Right lobe of liver (tissue), 6 donors: ENCODE measurements at regions not wholly inside any gene's neighbourhood (a gene's known extent, or its start where the extent isn't known, plus 50 kb on each side); places are given as distances from the start of the nearest gene placed in this dataset.

Source experiments
- ATAC-seq, 4 donors: fragments of 200-7000 bp; cut with Tn5 transposase; one replicate each; pipeline ENCODE4 v1.9.1; 2020; ENCODE audit warnings: mild to moderate bottlenecking in 4 of 4, moderate library complexity in 4 of 4
- DNase-seq, 3 donors: peaks; one replicate each; pipeline ENCODE4 v3.0.0-alpha.2; 2020
- H3K27ac ChIP-seq, 3 donors: fragments of 200-600 bp; one replicate each; pipeline ENCODE4 v1.8.0; 2022
- H3K27me3 ChIP-seq, 2 donors: fragments of 200-600 bp; one replicate each; pipeline ENCODE4 v1.8.0; 2022
- H3K36me3 ChIP-seq, 4 donors: fragments of 200-600 bp; sonication (generic) in 1 of 4; one replicate each; pipeline versions ENCODE4 v1.5.1 to v1.8.0; 2017 to 2022; ENCODE audit warnings: control low read depth in 1 of 4
- H3K4me1 ChIP-seq, 4 donors: fragments of 200-600 bp; sonication (generic) in 1 of 4; one replicate each; pipeline versions ENCODE4 v1.5.1 to v1.8.0; 2017 to 2022; ENCODE audit warnings: control low read depth in 1 of 4
- H3K4me3 ChIP-seq, 3 donors: fragments of 200-600 bp; one replicate each; pipeline ENCODE4 v1.8.0; 2022
- H3K9me3 ChIP-seq, 4 donors: fragments of 200-600 bp; sonication (generic) in 1 of 4; one replicate each; pipeline versions ENCODE4 v1.5.1 to v1.8.0; 2017 to 2022; ENCODE audit warnings: control low read depth in 1 of 4
- CTCF ChIP-seq, 4 donors: fragments of 200-600 bp in 3 of 4; fragments of 450-650 bp in 1 of 4; IDR thresholded peaks; one replicate each; pipeline versions ENCODE4 v1.5.1 to v1.8.0; 2016 to 2022; ENCODE audit warnings: antibody characterized with exemption in 4 of 4, mild to moderate bottlenecking in 2 of 4
- POLR2A ChIP-seq: fragments of 450-650 bp; IDR thresholded peaks from one replicate; pipeline ENCODE4 v1.6.1; 2017; ENCODE audit warnings: antibody characterized with exemption, mild to moderate bottlenecking
- whole genome bisulfite sequencing: methylation state at CpG from one replicate; pipeline ENCODE4 v1.1.6; 2018; ENCODE audit warnings: low coverage, low lambda C conversion rate; ENCODE audit not compliant: insufficient coverage; ENCODE audit errors: missing lambda C conversion rate; 5-methylcytosine and 5-hydroxymethylcytosine counted together
- intact Hi-C, 2 donors: fragments of 100-400 bp; cut with DNase I; formaldehyde crosslinking; loops; one replicate each; pipeline versions ENCODE4 v1.11.2 to v1.14.1; 2022
- donor health status: DM: no; HTN: yes; CAD: no.
- donor health status: DM: no; HTN: no; CAD: no.
- donor health status: DM: no; HTN: no; CAD: no.
- donor health status: DM: no; HTN: yes; CAD: no.
- donor health status: DM: no; HTN: yes; CAD: no.

- Histone ChIP-seq H3K27me3 (no peaks in the 10 kb centered on the region), H3K4me1 (no peaks in the 10 kb centered on the region), H3K36me3 (no peaks in the 10 kb centered on the region), H3K4me3 (no peak overlapping the region), H3K27ac (no peak overlapping the region), H3K9me3 (no peaks in the 10 kb centered on the region)
- intact Hi-C loops = no loop called here
- TF ChIP-seq CTCF (IDR thresholded peaks at IDR 0.05) (no peak), POLR2A (no peak)
- 30% methylated on average over 1 of the region's 1 CpG for WGBS
- ATAC-seq (no peak), DNase-seq (no peak)
These were observed 417.2 kb upstream of the NOVA1 start for GRCh38 chr14:27015065-27015464.

- Histone ChIP-seq H3K9me3 (no peaks in the 10 kb centered on the region), H3K27me3 (no peaks in the 10 kb centered on the region), H3K36me3 (no peaks in the 10 kb centered on the region), H3K4me1 (no peaks in the 10 kb centered on the region), H3K27ac (no peak overlapping the region), H3K4me3 (no peak overlapping the region)
- no peak for ATAC-seq
- DNase-seq = no peak
- intact Hi-C loops = no loop called here
- no peak for TF ChIP-seq POLR2A
- no peak for TF ChIP-seq CTCF (IDR thresholded peaks at IDR 0.05)
- 67% methylated on average over 1 of the region's 1 CpG for WGBS
These were observed 427.8 kb upstream of the NOVA1 start for GRCh38 chr14:27025648-27026047.

GRCh38 chr14:27026097-27026496 is 428.3 kb upstream of the NOVA1 start:
- H3K27ac ChIP-seq = no peak overlapping the region
- no peaks in the 10 kb centered on the region for H3K36me3 ChIP-seq
- no peak overlapping the region for H3K4me3 ChIP-seq
- H3K4me1 ChIP-seq = no peaks in the 10 kb centered on the region
- no peaks in the 10 kb centered on the region for H3K9me3 ChIP-seq
- H3K27me3 ChIP-seq = no peaks in the 10 kb centered on the region
- intact Hi-C loops = no loop called here
- 47% methylated on average over 3 of the region's 3 CpGs for WGBS
- TF ChIP-seq CTCF (IDR thresholded peaks at IDR 0.05) (no peak), POLR2A (no peak)
- no peak for ATAC-seq
- DNase-seq = no peak

GRCh38 chr14:27040552-27040951 is 442.7 kb upstream of the NOVA1 start:
- H3K36me3 ChIP-seq = no peaks in the 10 kb centered on the region
- H3K27me3 ChIP-seq = no peaks in the 10 kb centered on the region
- DNase-seq (no peak), ATAC-seq (no peak)
- TF ChIP-seq CTCF (IDR thresholded peaks at IDR 0.05) (no peak), POLR2A (no peak)
- H3K4me1 ChIP-seq = no peaks in the 10 kb centered on the region
- H3K9me3 ChIP-seq = no peaks in the 10 kb centered on the region
- 46% methylated on average over 2 of the region's 2 CpGs for WGBS
- intact Hi-C loops = no loop called here
- H3K4me3 ChIP-seq = no peak overlapping the region
- no peak overlapping the region for H3K27ac ChIP-seq

- DNase-seq (no peak), ATAC-seq (no peak)
- WGBS = 14% methylated on average over 3 of the region's 3 CpGs
- Histone ChIP-seq H3K27me3 (no peaks in the 10 kb centered on the region), H3K36me3 (no peaks in the 10 kb centered on the region), H3K27ac (no peak overlapping the region), H3K9me3 (no peaks in the 10 kb centered on the region), H3K4me1 (no peaks in the 10 kb centered on the region), H3K4me3 (no peak overlapping the region)
- TF ChIP-seq POLR2A (no peak), CTCF (IDR thresholded peaks at IDR 0.05) (no peak)
- intact Hi-C loops = no loop called here
These were observed 451.9 kb upstream of the NOVA1 start for GRCh38 chr14:27049701-27050100.
